CD4-positive, alpha-beta T cell treated with Interleukin-17A for 1 hour (primary cell): ENCODE measurements at regions not wholly inside any gene's neighbourhood (a gene's known extent, or its start where the extent isn't known, plus 50 kb on each side); places are given as distances from the start of the nearest gene placed in this dataset.

Experiments
- DNase-seq: peaks from one replicate; pipeline ENCODE4 v3.0.0-alpha.2; 2020

- DNase-seq, result no peak
Measured at GRCh38 chr15:98480844-98481243, 167.5 kb upstream of the IGF1R start.

GRCh38 chr15:98483575-98484130, 164.7 kb upstream of the IGF1R start:
- DNase-seq, result no peak

DNA sequence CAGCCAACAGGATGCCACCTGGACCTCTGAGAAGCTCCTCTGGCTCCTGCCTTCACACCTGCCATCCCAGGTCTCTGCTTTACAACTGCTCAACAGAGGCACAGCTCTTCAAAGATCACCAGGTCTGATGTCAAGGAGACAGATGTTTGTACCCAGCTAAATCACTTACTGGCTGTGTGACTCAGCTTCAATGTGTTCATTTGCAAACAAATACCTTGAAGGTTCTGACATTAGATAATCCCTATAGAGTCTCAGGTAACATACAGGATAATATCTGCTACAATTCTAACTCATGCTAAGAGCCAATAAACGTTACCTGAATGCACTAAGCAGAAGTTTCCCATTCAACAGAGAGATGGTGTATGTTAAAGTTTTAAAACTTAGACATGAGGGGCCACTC, 163.4 kb upstream of the IGF1R start:
- DNase-seq, result no peak

DNA sequence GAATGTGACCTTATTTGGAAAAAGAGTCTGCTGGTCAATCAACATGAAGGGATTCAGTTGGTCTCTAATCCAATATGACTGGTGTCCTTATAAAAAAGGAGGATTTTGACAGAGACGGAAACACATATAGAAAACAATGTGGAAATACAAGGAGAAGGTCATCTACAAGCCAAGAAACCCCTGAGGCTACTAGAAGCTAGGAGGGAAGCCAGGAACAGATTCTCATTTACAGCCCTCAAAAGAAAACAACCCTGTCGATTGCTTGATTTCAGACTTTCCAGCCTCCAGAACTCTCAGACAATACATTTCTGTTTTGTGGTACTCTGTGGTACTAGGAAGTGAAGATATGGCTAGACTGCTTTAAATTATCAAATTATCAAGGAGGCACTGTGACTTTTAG, 162.9 kb upstream of the IGF1R start:
- no peak for DNase-seq

DNA sequence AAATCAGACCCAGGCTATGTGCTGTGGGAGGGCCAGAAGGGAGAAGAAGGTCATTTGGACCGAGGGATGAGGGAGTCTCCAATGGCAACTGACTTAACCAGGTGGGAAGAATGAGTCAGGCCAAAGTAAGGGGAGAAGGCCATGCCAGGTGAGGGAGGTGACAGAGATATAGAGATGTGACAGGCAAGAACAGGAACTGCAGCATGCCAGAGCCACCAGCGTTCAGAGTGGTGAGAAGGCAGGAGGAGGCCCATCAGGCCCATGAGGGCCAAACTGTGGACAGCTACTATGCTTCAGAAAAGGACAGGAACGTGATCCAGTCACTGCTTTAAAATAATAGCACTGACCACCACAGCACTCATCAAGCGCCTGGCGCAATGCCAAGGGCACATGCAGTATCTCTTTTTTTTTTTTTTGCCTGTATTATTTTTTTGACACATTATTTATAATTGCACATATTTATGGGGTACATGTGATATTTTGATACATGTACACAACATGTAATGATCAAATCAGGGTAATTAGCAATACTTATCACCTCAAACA, 154.3 kb upstream of the IGF1R start:
- DNase-seq, result no peak

GRCh38 chr15:98501192-98501591, 147.1 kb upstream of the IGF1R start:
- no peak for DNase-seq

- no peak for DNase-seq
Measured at GRCh38 chr15:98501632-98502031, 146.7 kb upstream of the IGF1R start.

GRCh38 chr15:98503970-98504369, 144.4 kb upstream of the IGF1R start:
- no peak for DNase-seq

DNA sequence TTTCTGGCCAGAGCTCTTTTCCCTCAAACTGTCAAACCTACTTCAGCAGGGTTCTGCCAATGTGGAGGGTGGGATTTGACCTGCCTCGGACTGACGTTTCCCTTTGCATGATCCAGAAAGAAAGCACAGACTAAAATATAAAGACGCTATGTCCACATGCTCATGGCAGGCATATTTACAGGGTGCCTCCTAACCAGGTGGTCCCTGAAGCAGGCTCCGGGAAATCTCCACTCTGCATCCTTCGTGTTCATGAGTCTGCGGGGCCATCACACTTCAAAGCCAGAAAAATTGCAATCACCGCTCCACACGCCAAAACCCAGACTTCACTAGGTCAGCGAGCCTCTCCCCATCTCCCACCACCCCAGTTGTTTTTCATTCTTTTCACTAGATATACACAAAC, 143.3 kb upstream of the IGF1R start:
- DNase-seq, result no peak

- no peak for DNase-seq
Measured at GRCh38 chr15:98505611-98506031, 142.7 kb upstream of the IGF1R start.

DNA sequence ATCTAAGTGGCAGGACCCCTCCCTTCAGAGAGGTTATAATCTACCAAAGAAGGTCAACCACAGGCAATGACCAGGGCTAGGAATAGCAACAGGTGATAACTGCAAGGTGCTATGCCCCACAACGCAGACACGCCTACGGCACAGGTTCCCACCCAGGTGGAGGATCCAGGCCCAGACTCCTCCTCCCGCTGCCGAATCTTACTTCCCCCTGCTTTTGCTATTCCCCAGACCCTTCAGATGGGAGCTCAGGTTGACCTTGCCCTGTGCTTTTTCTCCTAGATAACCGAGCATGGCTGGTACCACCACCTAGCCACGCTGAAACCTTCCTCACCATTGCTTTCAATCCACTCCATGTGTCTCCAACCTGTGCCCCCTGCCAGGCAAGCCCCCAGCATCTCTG, 142.2 kb upstream of the IGF1R start:
- DNase-seq, result no peak

DNA sequence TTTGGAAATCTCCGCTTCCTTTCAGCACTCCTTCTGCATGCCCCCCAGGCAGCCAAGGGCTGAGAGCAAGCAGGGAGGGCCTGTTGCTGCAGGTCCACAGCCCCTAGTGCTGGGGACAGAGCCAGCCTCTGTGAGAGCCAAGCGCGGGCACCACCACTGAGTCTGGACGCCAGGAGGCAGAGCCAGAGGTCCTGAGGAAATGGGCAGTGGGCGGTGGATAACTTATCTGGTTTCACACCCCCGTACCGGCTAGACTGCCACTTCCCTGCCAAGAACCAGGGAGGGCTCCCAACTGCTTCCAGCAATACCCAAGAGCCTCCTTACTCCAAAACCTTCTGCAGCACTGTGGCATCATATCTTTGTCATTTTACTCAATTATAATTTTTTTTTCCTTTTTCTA, 141.6 kb upstream of the IGF1R start:
- no peak for DNase-seq

- DNase-seq, result no peak
Measured at GRCh38 chr15:98513428-98513986, 134.8 kb upstream of the IGF1R start.

DNA sequence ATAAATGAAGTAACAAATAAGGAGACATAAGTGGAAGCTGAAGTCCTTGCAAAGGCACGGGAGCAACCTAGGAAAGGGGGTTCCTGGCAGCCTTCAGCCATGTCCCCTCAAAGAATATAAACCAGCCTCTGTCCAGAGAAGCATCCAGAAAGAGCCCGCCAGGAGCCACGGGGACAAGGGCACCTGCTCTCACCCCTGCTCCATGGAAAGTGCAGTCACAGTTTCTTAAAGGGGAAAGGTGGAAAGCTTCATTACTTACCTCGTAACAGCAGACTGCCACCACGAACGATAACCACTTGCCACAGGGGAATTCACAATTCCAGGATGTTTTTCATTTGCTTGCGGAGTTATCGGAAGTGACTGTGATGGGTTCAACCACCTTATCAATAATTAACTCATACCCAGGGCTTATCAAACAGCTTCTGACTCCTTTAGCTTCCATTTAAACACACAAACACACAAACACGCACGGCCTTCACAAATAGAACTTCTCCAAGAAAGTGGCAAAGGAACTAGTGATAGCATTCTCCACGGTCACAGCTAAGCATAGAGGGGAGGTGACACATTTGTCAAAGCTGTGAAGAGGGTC, 134.2 kb upstream of the IGF1R start:
- no peak for DNase-seq

DNA sequence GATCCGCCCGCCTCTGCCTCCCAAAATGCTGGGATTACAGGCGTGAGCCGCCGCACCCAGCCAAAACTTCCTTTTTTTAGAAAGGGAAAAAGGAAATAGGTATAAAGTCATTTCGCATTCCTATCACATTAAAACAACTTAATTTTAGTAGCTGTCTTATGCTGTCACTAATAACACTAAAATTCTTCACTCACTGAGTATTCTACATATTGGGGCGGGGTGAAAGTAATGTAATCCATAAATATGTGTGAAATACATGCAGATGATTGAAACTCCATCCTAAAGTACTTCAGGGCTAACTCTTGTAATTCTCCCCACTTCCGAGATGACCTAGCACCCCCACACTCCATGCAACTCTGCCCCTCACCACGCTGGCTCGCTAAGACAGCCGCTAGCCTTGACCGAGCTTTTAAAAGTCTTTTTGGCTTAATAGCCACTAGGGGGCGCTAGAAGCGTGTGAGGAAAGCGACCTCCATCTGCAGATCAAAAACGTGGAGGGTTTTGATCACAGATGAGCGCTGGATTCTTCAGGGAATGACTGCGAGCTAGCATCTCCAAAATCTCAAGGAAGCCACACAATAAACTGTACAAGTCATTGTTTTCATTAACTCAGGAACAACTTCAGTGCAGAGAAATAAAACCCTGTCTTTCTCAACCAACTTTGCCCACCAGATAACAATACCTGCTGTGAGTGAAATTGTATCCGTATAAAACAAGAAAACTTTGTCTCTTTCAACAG, 129.3 kb upstream of the IGF1R start:
- DNase-seq, result peak; percentile 51

- DNase-seq, result no peak
Measured at GRCh38 chr15:98519767-98520550, 128.4 kb upstream of the IGF1R start.

DNA sequence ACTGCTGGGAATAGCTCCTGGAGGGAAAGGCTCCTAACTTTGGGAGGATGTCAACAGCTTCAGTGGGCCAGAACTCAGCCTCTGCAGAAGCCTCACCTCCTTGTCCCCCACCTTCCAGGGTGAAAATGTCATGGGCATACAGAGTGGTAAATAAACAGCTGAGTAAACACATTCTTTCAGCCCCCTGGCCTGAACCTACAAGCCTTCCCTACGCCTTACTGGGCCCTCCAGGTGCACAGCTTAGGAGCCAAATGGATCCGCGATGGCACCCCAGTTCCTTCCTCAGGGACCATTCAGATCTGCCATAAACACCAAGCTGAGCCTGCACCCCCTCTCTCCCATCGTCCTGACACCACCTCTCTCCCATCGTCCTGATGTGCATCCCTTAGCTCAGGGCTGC, 126.2 kb upstream of the IGF1R start:
- no peak for DNase-seq

DNA sequence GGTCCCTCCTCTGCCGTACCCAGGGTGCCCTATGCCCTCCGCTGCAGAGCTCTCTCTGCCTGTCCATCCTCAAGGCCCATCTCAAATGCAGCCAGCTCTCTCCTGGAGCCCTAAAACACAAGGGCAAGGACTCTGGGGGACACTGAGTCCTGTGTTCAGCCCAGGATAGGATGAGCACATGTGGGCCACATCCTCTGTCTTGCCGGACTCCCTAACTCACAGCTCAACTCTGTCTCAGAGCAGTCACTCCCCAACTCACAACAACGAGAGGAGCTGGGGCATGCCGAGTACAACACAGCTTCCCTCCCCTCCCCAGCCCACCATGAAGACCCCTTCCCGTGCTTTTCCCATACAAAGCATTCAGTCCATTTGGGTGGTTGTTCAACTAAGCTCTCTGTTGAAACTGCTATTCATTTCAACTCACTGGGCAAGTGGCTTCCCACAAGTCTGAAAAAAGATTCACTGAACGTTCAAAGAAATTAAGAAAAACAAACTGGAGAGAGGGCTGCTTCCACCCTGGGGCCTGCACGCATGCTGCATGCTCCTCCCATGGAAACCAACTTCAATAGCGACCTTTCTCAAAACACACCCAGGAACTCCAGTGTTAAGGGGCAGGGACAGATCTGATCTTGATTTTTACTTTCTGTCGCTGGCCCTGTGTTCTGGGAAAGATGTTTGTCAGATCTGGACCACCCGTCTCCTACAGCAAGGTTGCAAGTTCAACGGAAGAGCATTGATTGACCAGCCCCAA, 124.3 kb upstream of the IGF1R start:
- DNase-seq, result no peak

GRCh38 chr15:98524838-98525660, 123.3 kb upstream of the IGF1R start:
- DNase-seq, result no peak

DNA sequence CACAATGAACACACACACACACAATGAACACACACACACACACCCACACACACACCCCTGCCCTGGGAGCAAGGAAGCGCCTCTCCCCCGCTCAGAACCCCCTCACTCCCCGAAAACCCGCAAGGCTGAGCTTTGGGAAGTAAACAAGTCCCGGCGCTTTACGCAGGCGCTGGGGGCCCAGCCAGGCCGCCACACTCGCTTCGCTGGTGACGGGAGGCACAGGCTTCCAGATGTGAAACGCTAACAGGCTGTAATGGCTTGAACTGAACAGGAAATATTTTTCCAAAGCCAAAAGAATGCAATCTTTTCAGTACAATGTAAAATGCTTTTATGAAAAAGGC, 122.7 kb upstream of the IGF1R start:
- DNase-seq, result no peak

GRCh38 chr15:98526094-98526493, 122.2 kb upstream of the IGF1R start:
- DNase-seq, result no peak
